ENCODE measurements at regions not wholly inside any gene's neighbourhood (a gene's known extent, or its start where the extent isn't known, plus 50 kb on each side); places are given as distances from the start of the nearest gene placed in this dataset.

DNA sequence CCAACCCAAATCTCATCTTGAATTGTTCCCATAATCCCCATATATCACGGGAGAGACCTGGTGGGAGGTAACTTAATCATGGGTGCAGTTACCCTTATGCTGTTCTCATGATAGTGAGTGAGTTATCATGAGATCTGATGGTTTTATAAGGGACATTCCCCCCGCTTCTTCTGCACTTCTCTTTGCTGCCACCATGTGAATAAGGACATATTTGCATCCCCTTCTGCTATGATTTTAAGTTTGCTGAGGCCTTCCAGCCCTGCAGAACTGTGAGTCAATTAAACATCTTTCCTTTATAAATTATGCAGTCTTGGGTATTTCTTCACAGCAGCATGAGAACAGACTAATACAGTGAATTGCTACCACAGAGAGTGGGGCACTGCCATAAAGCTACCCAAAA lies 179.1 kb downstream of the LRIG3 start:
- TF ChIP-seq, protein P1, sequence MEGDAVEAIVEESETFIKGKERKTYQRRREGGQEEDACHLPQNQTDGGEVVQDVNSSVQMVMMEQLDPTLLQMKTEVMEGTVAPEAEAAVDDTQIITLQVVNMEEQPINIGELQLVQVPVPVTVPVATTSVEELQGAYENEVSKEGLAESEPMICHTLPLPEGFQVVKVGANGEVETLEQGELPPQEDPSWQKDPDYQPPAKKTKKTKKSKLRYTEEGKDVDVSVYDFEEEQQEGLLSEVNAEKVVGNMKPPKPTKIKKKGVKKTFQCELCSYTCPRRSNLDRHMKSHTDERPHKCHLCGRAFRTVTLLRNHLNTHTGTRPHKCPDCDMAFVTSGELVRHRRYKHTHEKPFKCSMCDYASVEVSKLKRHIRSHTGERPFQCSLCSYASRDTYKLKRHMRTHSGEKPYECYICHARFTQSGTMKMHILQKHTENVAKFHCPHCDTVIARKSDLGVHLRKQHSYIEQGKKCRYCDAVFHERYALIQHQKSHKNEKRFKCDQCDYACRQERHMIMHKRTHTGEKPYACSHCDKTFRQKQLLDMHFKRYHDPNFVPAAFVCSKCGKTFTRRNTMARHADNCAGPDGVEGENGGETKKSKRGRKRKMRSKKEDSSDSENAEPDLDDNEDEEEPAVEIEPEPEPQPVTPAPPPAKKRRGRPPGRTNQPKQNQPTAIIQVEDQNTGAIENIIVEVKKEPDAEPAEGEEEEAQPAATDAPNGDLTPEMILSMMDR (conservative IDR thresholded peaks at IDR 0.05; ENCODE audit: low read depth, low read length) = no peak; the same call in 1 of the 2 replicates
- TF ChIP-seq EZH2 (IDR thresholded peaks at IDR 0.05; ENCODE audit: low read length, unreplicated experiment) = no peak
